ENCODE measurements at regions not wholly inside any gene's neighbourhood (a gene's known extent, or its start where the extent isn't known, plus 50 kb on each side); places are given as distances from the start of the nearest gene placed in this dataset.

GRCh38 chr6:159521962-159522361 lies 171.1 kb downstream of the SOD2 start:
- Mint-ChIP-seq H3K27ac (no peak overlapping the region; a peak in 1 of 7 replicates), H3K4me3 (no peak overlapping the region), H3K27me3 (ENCODE audit: low read depth) (peaks cover 22% of the 10 kb centered on the region), H3K9me3 (peaks cover 5 to 38% of the 10 kb centered on the region in 2 experiments; a peak in 3 of 5 replicates), H3K4me1 (peaks cover 0 to 9% of the 10 kb centered on the region in 2 experiments; a peak in 1 of 4 replicates), H3K36me3 (ENCODE audit: insufficient read depth in 1 of 3, low read depth in 3 of 3) (no peaks in the 10 kb centered on the region)
- H4K20me1 ChIP-seq (ENCODE audit: control insufficient read depth, insufficient read depth, insufficient read length): no peaks in the 10 kb centered on the region
- no peak overlapping the region for H2BK5ac ChIP-seq (ENCODE audit: insufficient read length, low read length)
- H2BK12ac ChIP-seq (ENCODE audit: insufficient read length, low read depth, low read length): no peak overlapping the region
- no peak overlapping the region for H2AK5ac ChIP-seq (ENCODE audit: insufficient read length, low read length)
- no peak overlapping the region for H3K4me2 ChIP-seq (ENCODE audit: insufficient read depth, insufficient read length, low read length)
- no peak overlapping the region for H3K9ac ChIP-seq (ENCODE audit: extremely low read depth, insufficient read length, low read length)
- no peaks in the 10 kb centered on the region for H3K79me2 ChIP-seq (ENCODE audit: insufficient read depth, low read length)
- no peak overlapping the region for H3K27ac ChIP-seq (ENCODE audit: insufficient read length, low read depth, low read length)
- H3K79me1 ChIP-seq (ENCODE audit: insufficient read depth, low read depth, low read length, poor library complexity, severe bottlenecking): no peaks in the 10 kb centered on the region
- no peaks in the 10 kb centered on the region for H3K27me3 ChIP-seq (ENCODE audit: insufficient read depth, low read length)
- DNase-seq: no peak
- H4K91ac ChIP-seq (ENCODE audit: insufficient read length, low read depth, low read length): no peak overlapping the region
- no peak for TF ChIP-seq CTCF (conservative IDR thresholded peaks at IDR 0.05)
- H4K5ac ChIP-seq (ENCODE audit: insufficient read length, low read depth, low read length): no peak overlapping the region
- no peak overlapping the region for H3K18ac ChIP-seq (ENCODE audit: insufficient read length, low read depth, low read length)
- H3T11ph ChIP-seq (ENCODE audit: low read length): no peak overlapping the region
- H3K4me1 ChIP-seq (ENCODE audit: insufficient read depth, low read length): no peaks in the 10 kb centered on the region
- H2BK20ac ChIP-seq (ENCODE audit: low read depth, low read length, poor library complexity, severe bottlenecking): no peak overlapping the region
- no peak overlapping the region for H3K14ac ChIP-seq (ENCODE audit: insufficient read depth, low read length)
- H4K8ac ChIP-seq (replicated peaks; ENCODE audit: insufficient read length, low read depth, low read length): no peak overlapping the region
- no peaks in the 10 kb centered on the region for H3K9me3 ChIP-seq (ENCODE audit: control insufficient read depth, low read depth, low read length)
- H3K56ac ChIP-seq (ENCODE audit: insufficient read length, low read depth, low read length): no peak overlapping the region
- H3K23me2 ChIP-seq (ENCODE audit: insufficient read length, low read depth, low read length, poor library complexity, severe bottlenecking): no peaks in the 10 kb centered on the region
- no peak overlapping the region for H2BK120ac ChIP-seq (ENCODE audit: low read depth, low read length, poor library complexity, severe bottlenecking)
- no peak overlapping the region for H3K23ac ChIP-seq (ENCODE audit: insufficient read length, low read depth, low read length)
- no peak overlapping the region for H2AFZ ChIP-seq (ENCODE audit: low read length)
- H2BK15ac ChIP-seq (ENCODE audit: low read depth, low read length): no peak overlapping the region
- no peak overlapping the region for H3K4ac ChIP-seq (ENCODE audit: low read depth, low read length)

Measured in H9 (cell line).